ENCODE measurements at regions not wholly inside any gene's neighbourhood (a gene's known extent, or its start where the extent isn't known, plus 50 kb on each side); places are given as distances from the start of the nearest gene placed in this dataset.

- Histone ChIP-seq H3K27me3 (ENCODE audit: control insufficient read depth in 2 of 2, insufficient read depth in 2 of 2, low read length in 2 of 2) (peaks cover 0 to 4% of the 10 kb centered on the region in 2 experiments), H3K9me1 (replicated peaks; ENCODE audit: control insufficient read depth, extremely low read depth, insufficient read depth, low read length) (no peaks in the 10 kb centered on the region), H3K9me3 (replicated peaks; ENCODE audit: control insufficient read depth, insufficient read depth, low read length) (no peaks in the 10 kb centered on the region), H3K36me3 (ENCODE audit: control insufficient read depth in 2 of 2, extremely low read depth in 1 of 2, insufficient read depth in 2 of 2, low read length in 2 of 2) (no peaks in the 10 kb centered on the region), H4K20me1 (replicated peaks; ENCODE audit: control insufficient read depth, extremely low read depth, insufficient read depth, low read length) (no peaks in the 10 kb centered on the region), H3K27ac (ENCODE audit: insufficient read depth, low read depth, low read length) (no peak overlapping the region), H3K9ac (replicated peaks; ENCODE audit: extremely low read depth, insufficient read depth, low read length) (no peak overlapping the region), H3K4me3 (replicated peaks in 1 of 3; ENCODE audit: insufficient read depth in 1 of 3, low read depth in 1 of 3, low read length in 3 of 3) (no peak overlapping the region), H2AFZ (ENCODE audit: low read depth, low read length) (no peak overlapping the region), H3K4me2 (ENCODE audit: insufficient read depth, low read length) (no peak overlapping the region), H3K4me1 (ENCODE audit: control insufficient read depth, extremely low read depth, insufficient read depth, low read length) (no peaks in the 10 kb centered on the region), H3K79me2 (ENCODE audit: control insufficient read depth, insufficient read depth, low read length) (no peaks in the 10 kb centered on the region)
- TF ChIP-seq GATA2 (IDR thresholded peaks at IDR 0.05; ENCODE audit: insufficient read depth, insufficient read length, low read depth, low read length) (no peak), POLR2AphosphoS5 (IDR thresholded peaks at IDR 0.05; ENCODE audit: insufficient read depth, low read depth, low read length) (no peak), JUN (IDR thresholded peaks at IDR 0.05; ENCODE audit: borderline replicate concordance, insufficient read depth, insufficient read length, low read depth) (no peak), MYC (IDR thresholded peaks at IDR 0.05; ENCODE audit: low read depth, low read length) (no peak)
- TF ChIP-seq, protein P1, sequence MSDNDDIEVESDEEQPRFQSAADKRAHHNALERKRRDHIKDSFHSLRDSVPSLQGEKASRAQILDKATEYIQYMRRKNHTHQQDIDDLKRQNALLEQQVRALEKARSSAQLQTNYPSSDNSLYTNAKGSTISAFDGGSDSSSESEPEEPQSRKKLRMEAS (IDR thresholded peaks at IDR 0.05; ENCODE audit: insufficient read depth, insufficient read length), result no peak
- dilution Hi-C loops (cut with MboI; ENCODE audit: extremely low pct_ligation_motif_present, low sequenced_read_pairs) (no loop called here), intact Hi-C loops (cut with micrococcal nuclease) (no loop called here)
- ChIA-PET CTCF (interaction anchor here (1.0 to 1.2 kb wide), 2 partner anchors 9 to 17 kb away, joined by 3 to 4 read pairs; no protein-coding TSS in a partner anchor), POLR2A (no interaction called here)
- no peak for DNase-seq (ENCODE audit: low read depth, low spot score)
- no peak for FAIRE-seq
- no TSS peak for BruUV-seq (replicated peaks)
These were observed 638.2 kb upstream of the FZD8 start for GRCh38 chr10:36280321-36280741.

- Histone ChIP-seq H3K9me3 (replicated peaks; ENCODE audit: control insufficient read depth, insufficient read depth, low read length) (no peaks in the 10 kb centered on the region), H3K4me1 (ENCODE audit: control insufficient read depth, extremely low read depth, insufficient read depth, low read length) (no peaks in the 10 kb centered on the region), H3K27me3 (ENCODE audit: control insufficient read depth in 2 of 2, insufficient read depth in 2 of 2, low read length in 2 of 2) (peaks cover 0 to 4% of the 10 kb centered on the region in 2 experiments), H3K4me3 (replicated peaks in 1 of 3; ENCODE audit: insufficient read depth in 1 of 3, low read depth in 1 of 3, low read length in 3 of 3) (no peak overlapping the region), H3K9me1 (replicated peaks; ENCODE audit: control insufficient read depth, extremely low read depth, insufficient read depth, low read length) (no peaks in the 10 kb centered on the region), H3K79me2 (ENCODE audit: control insufficient read depth, insufficient read depth, low read length) (no peaks in the 10 kb centered on the region), H3K27ac (ENCODE audit: insufficient read depth, low read depth, low read length) (no peak overlapping the region), H3K36me3 (ENCODE audit: control insufficient read depth in 2 of 2, extremely low read depth in 1 of 2, insufficient read depth in 2 of 2, low read length in 2 of 2) (no peaks in the 10 kb centered on the region), H3K9ac (replicated peaks; ENCODE audit: extremely low read depth, insufficient read depth, low read length) (no peak overlapping the region), H2AFZ (ENCODE audit: low read depth, low read length) (no peak overlapping the region), H4K20me1 (replicated peaks; ENCODE audit: control insufficient read depth, extremely low read depth, insufficient read depth, low read length) (no peaks in the 10 kb centered on the region), H3K4me2 (ENCODE audit: insufficient read depth, low read length) (no peak overlapping the region)
- DNase-seq (ENCODE audit: low read depth, low spot score), result no peak
- FAIRE-seq, result no peak
- TF ChIP-seq POLR2AphosphoS5 (IDR thresholded peaks at IDR 0.05; ENCODE audit: insufficient read depth, low read depth, low read length), result no peak
- TF ChIP-seq, protein P1 (IDR thresholded peaks at IDR 0.05; ENCODE audit: insufficient read depth, insufficient read length), result no peak
- TF ChIP-seq CTCF (IDR thresholded peaks at IDR 0.05; ENCODE audit: extremely low read depth in 1 of 2, insufficient read depth in 1 of 2, low read depth in 1 of 2, low read length in 2 of 2), result no peak
- no peak for TF ChIP-seq JUN (IDR thresholded peaks at IDR 0.05; ENCODE audit: borderline replicate concordance, insufficient read depth, insufficient read length, low read depth)
- no peak for TF ChIP-seq MYC (IDR thresholded peaks at IDR 0.05; ENCODE audit: low read depth, low read length)
- no peak for TF ChIP-seq GATA2 (IDR thresholded peaks at IDR 0.05; ENCODE audit: insufficient read depth, insufficient read length, low read depth, low read length)
- TF ChIP-seq EZH2 (IDR thresholded peaks at IDR 0.05; ENCODE audit: borderline replicate concordance, low read depth, low read length, severe bottlenecking), result no peak
- no peak for TF ChIP-seq POLR2A (IDR thresholded peaks at IDR 0.05; ENCODE audit: low read depth, low read length)
- TF ChIP-seq FOS (IDR thresholded peaks at IDR 0.05; ENCODE audit: borderline replicate concordance, insufficient read depth, low read length), result no peak
- ChIA-PET CTCF (no interaction called here), POLR2A (no interaction called here)
- intact Hi-C loops (cut with micrococcal nuclease) (no loop called here), dilution Hi-C loops (cut with MboI; ENCODE audit: extremely low pct_ligation_motif_present, low sequenced_read_pairs) (no loop called here)
- no TSS peak for BruUV-seq (replicated peaks)
These were observed 636.1 kb upstream of the FZD8 start for GRCh38 chr10:36278176-36278575.

All from endothelial cell of umbilical vein (primary cell).